ENCODE measurements at regions not wholly inside any gene's neighbourhood (a gene's known extent, or its start where the extent isn't known, plus 50 kb on each side); places are given as distances from the start of the nearest gene placed in this dataset.

- Histone ChIP-seq H3K27ac (ENCODE audit: low read depth in 1 of 2, low read length in 2 of 2) (no peak overlapping the region), H3K36me3 (replicated peaks in 1 of 2; ENCODE audit: control insufficient read depth in 1 of 2, insufficient read depth in 2 of 2, low read length in 2 of 2) (no peaks in the 10 kb centered on the region), H3K4me3 (replicated peaks in 1 of 3; ENCODE audit: low read depth in 2 of 3, low read length in 3 of 3) (no peak overlapping the region), H2AFZ (ENCODE audit: insufficient read depth, low read depth, low read length, poor library complexity, severe bottlenecking) (no peak overlapping the region), H3K4me2 (replicated peaks; ENCODE audit: extremely low read depth, low read length, poor library complexity, severe bottlenecking) (no peak overlapping the region), H3K9me3 (replicated peaks in 1 of 2; ENCODE audit: control insufficient read depth in 1 of 2, insufficient read depth in 1 of 2, low read length in 2 of 2) (no peaks in the 10 kb centered on the region), H3K79me2 (ENCODE audit: insufficient read depth, low read length) (no peaks in the 10 kb centered on the region), H3K27me3 (ENCODE audit: control insufficient read depth in 2 of 2, insufficient read depth in 2 of 2, low read length in 2 of 2) (no peaks in the 10 kb centered on the region), H3K4me1 (ENCODE audit: control insufficient read depth in 1 of 2, insufficient read depth in 2 of 2, low read length in 2 of 2) (no peaks in the 10 kb centered on the region), H4K20me1 (ENCODE audit: insufficient read depth, low read length) (no peaks in the 10 kb centered on the region), H3K9ac (ENCODE audit: insufficient read depth, low read length, poor library complexity, severe bottlenecking) (no peak overlapping the region)
- intact Hi-C loops (cut with micrococcal nuclease): no loop called here
- Mint-ChIP-seq H3K4me3 (no peak overlapping the region), H3K36me3 (no peaks in the 10 kb centered on the region), H3K27ac (no peak overlapping the region), H3K4me1 (no peaks in the 10 kb centered on the region), H3K27me3 (ENCODE audit: low read depth in 3 of 3) (no peaks in the 10 kb centered on the region), H3K9me3 (peaks cover 0 to 13% (median 2%) of the 10 kb centered on the region in 7 donors)
- WGBS (ENCODE audit: insufficient coverage): 86% methylated on average over 14 of the region's 21 CpGs
- no peak for TF ChIP-seq CTCF (IDR thresholded peaks at IDR 0.05)
- no peak for DNase-seq
Measured at GRCh38 chr1:213492161-213493041, 441.4 kb downstream of the RPS6KC1 start.

DNA sequence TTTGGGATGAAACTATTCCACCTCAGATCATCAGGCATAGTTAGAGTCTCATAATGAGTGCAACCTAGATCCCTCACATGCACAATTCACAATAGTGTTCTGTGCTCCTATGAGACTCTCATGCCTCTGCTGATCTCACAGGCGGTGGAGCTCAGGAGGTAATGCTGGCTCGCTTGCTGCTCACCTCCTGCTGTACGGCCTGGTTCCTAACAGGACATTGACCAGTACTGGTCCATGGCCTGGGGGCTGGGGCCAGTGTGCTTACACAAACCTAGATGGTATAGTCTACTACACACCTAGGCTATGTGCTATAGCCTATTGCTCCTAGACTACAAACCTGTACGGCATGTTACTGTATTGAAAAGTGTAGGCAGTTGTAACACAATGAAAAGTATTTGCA is 448.4 kb downstream of the RPS6KC1 start:
- Histone ChIP-seq H2AFZ (ENCODE audit: insufficient read depth, low read depth, low read length, poor library complexity, severe bottlenecking) (no peak overlapping the region), H3K4me1 (ENCODE audit: control insufficient read depth in 1 of 2, insufficient read depth in 2 of 2, low read length in 2 of 2) (no peaks in the 10 kb centered on the region), H3K79me2 (ENCODE audit: insufficient read depth, low read length) (no peaks in the 10 kb centered on the region), H3K9ac (ENCODE audit: insufficient read depth, low read length, poor library complexity, severe bottlenecking) (no peak overlapping the region), H3K36me3 (replicated peaks in 1 of 2; ENCODE audit: control insufficient read depth in 1 of 2, insufficient read depth in 2 of 2, low read length in 2 of 2) (no peaks in the 10 kb centered on the region), H3K4me3 (replicated peaks in 1 of 3; ENCODE audit: low read depth in 2 of 3, low read length in 3 of 3) (no peak overlapping the region), H3K27ac (ENCODE audit: low read depth in 1 of 2, low read length in 2 of 2) (no peak overlapping the region), H4K20me1 (ENCODE audit: insufficient read depth, low read length) (no peaks in the 10 kb centered on the region), H3K27me3 (ENCODE audit: control insufficient read depth in 2 of 2, insufficient read depth in 2 of 2, low read length in 2 of 2) (no peaks in the 10 kb centered on the region), H3K9me3 (replicated peaks in 1 of 2; ENCODE audit: control insufficient read depth in 1 of 2, insufficient read depth in 1 of 2, low read length in 2 of 2) (no peaks in the 10 kb centered on the region), H3K4me2 (replicated peaks; ENCODE audit: extremely low read depth, low read length, poor library complexity, severe bottlenecking) (no peak overlapping the region)
- 100% methylated on average over 3 of the region's 4 CpGs for WGBS (ENCODE audit: insufficient coverage)
- no peak overlapping the region for H3K4me3 Mint-ChIP-seq
- intact Hi-C loops (cut with micrococcal nuclease): no loop called here
- no peaks in the 10 kb centered on the region for H3K4me1 Mint-ChIP-seq
- H3K36me3 Mint-ChIP-seq: no peaks in the 10 kb centered on the region
- H3K9me3 Mint-ChIP-seq: peaks cover 0 to 2% (median 0%) of the 10 kb centered on the region in 7 donors
- H3K27ac Mint-ChIP-seq: no peak overlapping the region
- no peak for TF ChIP-seq CTCF (IDR thresholded peaks at IDR 0.05)
- no peaks in the 10 kb centered on the region for H3K27me3 Mint-ChIP-seq (ENCODE audit: low read depth in 3 of 3)
- no peak for DNase-seq
